ENCODE measurements at regions not wholly inside any gene's neighbourhood (a gene's known extent, or its start where the extent isn't known, plus 50 kb on each side); places are given as distances from the start of the nearest gene placed in this dataset.

GRCh38 chr16:16923479-16923878 lies 544.5 kb downstream of the NPIPA7 start:
- no peak for DNase-seq (ENCODE audit: low read depth)
- TF ChIP-seq, protein P1, sequence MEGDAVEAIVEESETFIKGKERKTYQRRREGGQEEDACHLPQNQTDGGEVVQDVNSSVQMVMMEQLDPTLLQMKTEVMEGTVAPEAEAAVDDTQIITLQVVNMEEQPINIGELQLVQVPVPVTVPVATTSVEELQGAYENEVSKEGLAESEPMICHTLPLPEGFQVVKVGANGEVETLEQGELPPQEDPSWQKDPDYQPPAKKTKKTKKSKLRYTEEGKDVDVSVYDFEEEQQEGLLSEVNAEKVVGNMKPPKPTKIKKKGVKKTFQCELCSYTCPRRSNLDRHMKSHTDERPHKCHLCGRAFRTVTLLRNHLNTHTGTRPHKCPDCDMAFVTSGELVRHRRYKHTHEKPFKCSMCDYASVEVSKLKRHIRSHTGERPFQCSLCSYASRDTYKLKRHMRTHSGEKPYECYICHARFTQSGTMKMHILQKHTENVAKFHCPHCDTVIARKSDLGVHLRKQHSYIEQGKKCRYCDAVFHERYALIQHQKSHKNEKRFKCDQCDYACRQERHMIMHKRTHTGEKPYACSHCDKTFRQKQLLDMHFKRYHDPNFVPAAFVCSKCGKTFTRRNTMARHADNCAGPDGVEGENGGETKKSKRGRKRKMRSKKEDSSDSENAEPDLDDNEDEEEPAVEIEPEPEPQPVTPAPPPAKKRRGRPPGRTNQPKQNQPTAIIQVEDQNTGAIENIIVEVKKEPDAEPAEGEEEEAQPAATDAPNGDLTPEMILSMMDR (conservative IDR thresholded peaks at IDR 0.05; ENCODE audit: control insufficient read depth, insufficient read depth, low read depth, low read length): no peak

DNA sequence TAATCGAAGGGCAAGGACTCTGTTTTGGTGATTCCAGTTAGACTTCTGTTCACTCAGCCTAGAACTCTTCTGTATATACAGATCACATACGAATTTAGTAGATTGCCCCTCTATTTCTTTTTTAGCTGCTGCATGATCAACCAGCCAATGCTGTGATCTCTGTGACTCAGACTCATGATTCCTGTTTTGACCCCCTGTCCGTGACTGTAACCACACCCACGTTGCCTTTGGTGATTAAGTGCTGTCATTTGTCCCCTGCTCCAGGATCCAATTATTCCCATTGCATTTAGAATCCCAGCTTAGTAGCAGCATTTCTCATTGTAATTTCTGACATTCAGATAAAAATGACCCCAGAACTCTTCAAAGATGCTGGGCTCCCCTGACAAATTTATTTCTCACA lies 545.7 kb downstream of the NPIPA7 start:
- TF ChIP-seq, protein P1 (conservative IDR thresholded peaks at IDR 0.05; ENCODE audit: control insufficient read depth, insufficient read depth, low read depth, low read length): no peak
- H3K4me3 ChIP-seq (ENCODE audit: control insufficient read depth, low read depth, low read length): no peak overlapping the region
- DNase-seq (ENCODE audit: low read depth): no peak

More at GRCh38 chr16:16923479-16923878, 544.5 kb downstream of the NPIPA7 start:
- H3K4me3 ChIP-seq (ENCODE audit: control insufficient read depth, low read depth, low read length): no peak overlapping the region

DNA sequence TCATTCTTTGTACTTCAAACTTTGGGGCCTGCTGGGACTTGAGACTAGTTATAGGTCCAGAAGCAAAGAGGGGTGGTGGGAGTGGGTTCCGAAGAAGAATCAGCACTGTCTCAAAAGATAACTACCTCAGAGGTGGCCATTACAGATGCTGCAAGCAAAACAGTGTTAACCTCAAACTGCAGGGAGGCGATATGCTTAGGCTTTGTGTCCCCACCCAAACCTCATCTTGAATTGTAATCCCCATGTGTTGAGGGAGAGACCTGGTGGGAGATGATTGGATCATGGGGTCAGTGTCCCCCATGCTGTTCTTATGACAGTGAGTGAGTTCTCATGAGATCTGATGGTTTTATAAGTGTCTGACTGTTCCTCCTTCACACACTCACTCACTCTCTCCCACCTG lies 545.3 kb downstream of the XYLT1 start:
- no peak overlapping the region for H3K4me3 ChIP-seq (ENCODE audit: control insufficient read depth, low read depth, low read length)
- no peak for DNase-seq (ENCODE audit: low read depth)
- TF ChIP-seq, protein P1 (conservative IDR thresholded peaks at IDR 0.05; ENCODE audit: control insufficient read depth, insufficient read depth, low read depth, low read length): no peak

- H3K4me3 ChIP-seq (ENCODE audit: control insufficient read depth, low read depth, low read length): no peak overlapping the region
- no peak for DNase-seq (ENCODE audit: low read depth)
- TF ChIP-seq, protein P1 (conservative IDR thresholded peaks at IDR 0.05; ENCODE audit: control insufficient read depth, insufficient read depth, low read depth, low read length): no peak
Measured at GRCh38 chr16:16928532-16929109, 542.1 kb downstream of the XYLT1 start.

DNA sequence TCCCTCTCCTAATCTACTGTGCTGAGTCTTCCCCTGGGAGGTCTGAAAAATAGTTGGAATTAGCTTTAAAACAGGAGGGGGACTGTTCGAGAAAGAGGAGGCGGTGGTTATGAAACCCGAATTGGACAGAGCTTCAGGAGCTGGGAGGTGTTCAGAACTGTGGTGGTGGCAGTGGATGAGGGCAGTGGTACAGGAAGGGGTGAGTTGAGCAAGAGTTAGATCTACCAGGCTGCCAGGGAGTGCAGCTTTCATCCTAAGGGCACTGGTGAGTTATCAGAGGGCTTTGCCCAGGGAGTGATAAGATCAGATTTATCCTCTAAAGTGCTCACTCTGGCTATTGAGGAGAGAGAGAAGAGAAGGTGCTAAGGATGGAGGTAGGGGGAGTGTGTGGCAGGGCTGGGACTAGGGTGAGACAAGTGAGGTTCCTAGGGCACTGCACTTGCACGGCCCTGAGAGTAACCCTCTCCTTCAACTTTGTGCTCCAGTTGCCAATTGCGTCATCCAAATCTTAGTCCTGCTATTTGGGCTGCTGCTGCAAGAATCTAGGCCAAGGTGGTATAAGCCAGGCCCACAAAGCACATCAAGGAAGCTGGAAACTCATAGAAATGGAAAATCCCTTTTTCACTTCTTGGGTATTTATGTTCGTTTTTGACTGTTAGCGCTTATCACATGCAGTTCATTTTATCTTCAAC lies 540.3 kb downstream of the XYLT1 start:
- no peak for DNase-seq (ENCODE audit: low read depth)
- H3K4me3 ChIP-seq (ENCODE audit: control insufficient read depth, low read depth, low read length): no peak overlapping the region

GRCh38 chr16:16933861-16934260 lies 536.9 kb downstream of the XYLT1 start:
- no peak overlapping the region for H3K4me3 ChIP-seq (ENCODE audit: control insufficient read depth, low read depth, low read length)
- TF ChIP-seq, protein P1 (conservative IDR thresholded peaks at IDR 0.05; ENCODE audit: control insufficient read depth, insufficient read depth, low read depth, low read length): no peak
- DNase-seq (ENCODE audit: low read depth): no peak

More for the DNA sequence above, 540.3 kb downstream of the XYLT1 start:
- TF ChIP-seq, protein P1 (conservative IDR thresholded peaks at IDR 0.05; ENCODE audit: control insufficient read depth, insufficient read depth, low read depth, low read length): no peak
